Transverse colon (tissue), 4 donors: ENCODE measurements at regions not wholly inside any gene's neighbourhood (a gene's known extent, or its start where the extent isn't known, plus 50 kb on each side); places are given as distances from the start of the nearest gene placed in this dataset.

Source experiments
- DNase-seq: peaks from one replicate; pipeline ENCODE4 v3.0.0-alpha.2; 2019
- H3K27ac ChIP-seq, 4 donors: fragments of 200-600 bp; sonication (generic); 2 replicates each; pipeline ENCODE4 v1.5.1; 2016 to 2018; ENCODE audit warnings: inconsistent platforms in 4 of 4
- H3K27me3 ChIP-seq: fragments of 200-600 bp; sonication (generic); 2 replicates; pipeline ENCODE4 v1.5.1; 2017; ENCODE audit warnings: inconsistent platforms
- H3K36me3 ChIP-seq, 4 donors: fragments of 200-600 bp; sonication (generic); 2 replicates each; pipeline ENCODE4 v1.5.1; 2017 to 2019; ENCODE audit warnings: inconsistent platforms in 4 of 4
- H3K4me1 ChIP-seq, 4 donors: fragments of 200-600 bp; sonication (generic); 2 replicates each; pipeline ENCODE4 v1.5.1; 2017 to 2020; ENCODE audit warnings: inconsistent platforms in 4 of 4
- H3K4me3 ChIP-seq, 4 donors: fragments of 200-600 bp; sonication (generic); 1 replicate in 1 of 4; 2 replicates in 3 of 4; pipeline versions ENCODE4 v1.5.1 to v1.6.1; 2017 to 2019; ENCODE audit warnings: inconsistent platforms in 4 of 4
- H3K9me3 ChIP-seq, 2 donors: fragments of 200-600 bp; sonication (generic); 2 replicates each; pipeline ENCODE4 v1.5.1; 2017 to 2019; ENCODE audit warnings: inconsistent platforms in 2 of 2
- EP300 ChIP-seq: sonication (generic); formaldehyde crosslinking; IDR thresholded peaks from one replicate; pipeline ENCODE4 v1.6.1; 2017; ENCODE audit warnings: antibody characterized with exemption, low read depth
- POLR2A ChIP-seq: fragments of 450-650 bp; IDR thresholded peaks from one replicate; pipeline ENCODE4 v1.6.1; 2016; ENCODE audit warnings: antibody characterized with exemption, mild to moderate bottlenecking, moderate library complexity
- POLR2AphosphoS5 ChIP-seq, 3 donors: sonication (generic); formaldehyde crosslinking; IDR thresholded peaks; one replicate each; pipeline ENCODE4 v1.6.1; 2016; ENCODE audit warnings: antibody characterized with exemption in 3 of 3
- WGBS, 2 donors: methylation state at CpG; one replicate each; pipeline ENCODE4 v1.1.5; 2018; ENCODE audit warnings: low coverage in 1 of 2; 5-methylcytosine and 5-hydroxymethylcytosine counted together
- in situ Hi-C, 4 donors: fragments of 200-750 bp; cut with MboI; loops; one replicate each; pipeline versions ENCODE4 v1.15.0 to v1.15.1; 2017; ENCODE audit warnings: low sequenced_read_pairs in 3 of 4, low pct_ligation_motif_present in 1 of 4, low pct_unique_long_range_greater_than_20kb in 1 of 4
- intact Hi-C: fragments of 100-400 bp; cut with DNase I; formaldehyde crosslinking; loops from one replicate; pipeline ENCODE4 v1.15.1; 2023; ENCODE audit warnings: low total_unique reads
- TF ChIP-seq, protein P1 (sequence below), 5 experiments: fragments of 200-600 bp in 3 of 5; fragments of 450-650 bp in 2 of 5; sonication (generic) in 3 of 5; IDR thresholded peaks; 1 replicate in 2 of 5; 2 replicates in 3 of 5; pipeline ENCODE4 v1.5.1; 2016 to 2017; ENCODE audit warnings: antibody characterized with exemption in 5 of 5, inconsistent platforms in 3 of 5, mild to moderate bottlenecking in 2 of 5, moderate library complexity in 1 of 5

- Histone ChIP-seq H3K36me3 (no peaks in the 10 kb centered on the region), H3K9me3 (no peaks in the 10 kb centered on the region), H3K4me1 (no peaks in the 10 kb centered on the region), H3K27me3 (no peaks in the 10 kb centered on the region), H3K27ac (no peak overlapping the region), H3K4me3 (no peak overlapping the region)
- 46 to 92% methylated on average over 3 of the region's 3 CpGs for WGBS, 2 donors
- intact Hi-C loops (no loop called here), in situ Hi-C loops (no loop called here)
- TF ChIP-seq POLR2A, result no peak
- TF ChIP-seq, protein P1, sequence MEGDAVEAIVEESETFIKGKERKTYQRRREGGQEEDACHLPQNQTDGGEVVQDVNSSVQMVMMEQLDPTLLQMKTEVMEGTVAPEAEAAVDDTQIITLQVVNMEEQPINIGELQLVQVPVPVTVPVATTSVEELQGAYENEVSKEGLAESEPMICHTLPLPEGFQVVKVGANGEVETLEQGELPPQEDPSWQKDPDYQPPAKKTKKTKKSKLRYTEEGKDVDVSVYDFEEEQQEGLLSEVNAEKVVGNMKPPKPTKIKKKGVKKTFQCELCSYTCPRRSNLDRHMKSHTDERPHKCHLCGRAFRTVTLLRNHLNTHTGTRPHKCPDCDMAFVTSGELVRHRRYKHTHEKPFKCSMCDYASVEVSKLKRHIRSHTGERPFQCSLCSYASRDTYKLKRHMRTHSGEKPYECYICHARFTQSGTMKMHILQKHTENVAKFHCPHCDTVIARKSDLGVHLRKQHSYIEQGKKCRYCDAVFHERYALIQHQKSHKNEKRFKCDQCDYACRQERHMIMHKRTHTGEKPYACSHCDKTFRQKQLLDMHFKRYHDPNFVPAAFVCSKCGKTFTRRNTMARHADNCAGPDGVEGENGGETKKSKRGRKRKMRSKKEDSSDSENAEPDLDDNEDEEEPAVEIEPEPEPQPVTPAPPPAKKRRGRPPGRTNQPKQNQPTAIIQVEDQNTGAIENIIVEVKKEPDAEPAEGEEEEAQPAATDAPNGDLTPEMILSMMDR (IDR thresholded peaks at IDR 0.05), result no peak
- TF ChIP-seq POLR2AphosphoS5 (IDR thresholded peaks at IDR 0.05), result no peak
- no peak for TF ChIP-seq EP300
- DNase-seq, result no peak
Measured at GRCh38 chr4:130859991-130860390, 1764.0 kb downstream of the C4orf33 start.

- TF ChIP-seq EP300 (no peak), POLR2A (no peak), POLR2AphosphoS5 (IDR thresholded peaks at IDR 0.05) (no peak)
- TF ChIP-seq, protein P1 (IDR thresholded peaks at IDR 0.05), result no peak
Measured at GRCh38 chr4:130896920-130897319, 1801.0 kb downstream of the C4orf33 start.

GRCh38 chr4:130901321-130901720, 1805.4 kb downstream of the C4orf33 start:
- H3K27me3 ChIP-seq, result no peaks in the 10 kb centered on the region
- H3K36me3 ChIP-seq, result no peaks in the 10 kb centered on the region
- H3K9me3 ChIP-seq, result no peaks in the 10 kb centered on the region
- H3K4me3 ChIP-seq, result no peak overlapping the region
- 61 to 82% methylated on average over 5 of the region's 5 CpGs for WGBS, 2 donors
- intact Hi-C loops (no loop called here), in situ Hi-C loops (no loop called here)
- TF ChIP-seq EP300 (no peak), POLR2AphosphoS5 (IDR thresholded peaks at IDR 0.05) (no peak), POLR2A (no peak)
- TF ChIP-seq, protein P1 (IDR thresholded peaks at IDR 0.05), result no peak
- no peaks in the 10 kb centered on the region for H3K4me1 ChIP-seq
- no peak for DNase-seq
- no peak overlapping the region for H3K27ac ChIP-seq

More at GRCh38 chr4:130896920-130897319, 1801.0 kb downstream of the C4orf33 start:
- no peaks in the 10 kb centered on the region for H3K9me3 ChIP-seq
- H3K27me3 ChIP-seq, result no peaks in the 10 kb centered on the region
- in situ Hi-C loops (no loop called here), intact Hi-C loops (no loop called here)
- H3K27ac ChIP-seq, result no peak overlapping the region
- no peak for DNase-seq
- H3K4me3 ChIP-seq, result no peak overlapping the region
- no peaks in the 10 kb centered on the region for H3K4me1 ChIP-seq
- no peaks in the 10 kb centered on the region for H3K36me3 ChIP-seq

GRCh38 chr4:130922955-130923354, 1827.0 kb downstream of the C4orf33 start:
- no peaks in the 10 kb centered on the region for H3K4me1 ChIP-seq
- no peak overlapping the region for H3K4me3 ChIP-seq
- H3K27ac ChIP-seq, result no peak overlapping the region
- intact Hi-C loops (no loop called here), in situ Hi-C loops (no loop called here)
- no peaks in the 10 kb centered on the region for H3K9me3 ChIP-seq
- TF ChIP-seq EP300 (no peak), POLR2AphosphoS5 (IDR thresholded peaks at IDR 0.05) (no peak), POLR2A (no peak)
- TF ChIP-seq, protein P1 (IDR thresholded peaks at IDR 0.05), result no peak
- no peak for DNase-seq
- no peaks in the 10 kb centered on the region for H3K36me3 ChIP-seq
- 82% methylated on average over 2 of the region's 2 CpGs; no CpG with 5 or more reads in 1 of the 2 donors for WGBS, 2 donors
- no peaks in the 10 kb centered on the region for H3K27me3 ChIP-seq
